ENCODE measurements at regions not wholly inside any gene's neighbourhood (a gene's known extent, or its start where the extent isn't known, plus 50 kb on each side); places are given as distances from the start of the nearest gene placed in this dataset.

- TF ChIP-seq, protein P1, sequence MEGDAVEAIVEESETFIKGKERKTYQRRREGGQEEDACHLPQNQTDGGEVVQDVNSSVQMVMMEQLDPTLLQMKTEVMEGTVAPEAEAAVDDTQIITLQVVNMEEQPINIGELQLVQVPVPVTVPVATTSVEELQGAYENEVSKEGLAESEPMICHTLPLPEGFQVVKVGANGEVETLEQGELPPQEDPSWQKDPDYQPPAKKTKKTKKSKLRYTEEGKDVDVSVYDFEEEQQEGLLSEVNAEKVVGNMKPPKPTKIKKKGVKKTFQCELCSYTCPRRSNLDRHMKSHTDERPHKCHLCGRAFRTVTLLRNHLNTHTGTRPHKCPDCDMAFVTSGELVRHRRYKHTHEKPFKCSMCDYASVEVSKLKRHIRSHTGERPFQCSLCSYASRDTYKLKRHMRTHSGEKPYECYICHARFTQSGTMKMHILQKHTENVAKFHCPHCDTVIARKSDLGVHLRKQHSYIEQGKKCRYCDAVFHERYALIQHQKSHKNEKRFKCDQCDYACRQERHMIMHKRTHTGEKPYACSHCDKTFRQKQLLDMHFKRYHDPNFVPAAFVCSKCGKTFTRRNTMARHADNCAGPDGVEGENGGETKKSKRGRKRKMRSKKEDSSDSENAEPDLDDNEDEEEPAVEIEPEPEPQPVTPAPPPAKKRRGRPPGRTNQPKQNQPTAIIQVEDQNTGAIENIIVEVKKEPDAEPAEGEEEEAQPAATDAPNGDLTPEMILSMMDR (IDR thresholded peaks at IDR 0.05), result no peak
- no peak for TF ChIP-seq POLR2A (IDR thresholded peaks at IDR 0.05)
Observed at GRCh38 chr5:109953761-109954160, 264.0 kb downstream of the MAN2A1 start.

All from testis (tissue), 2 donors.